RWPE2 (cell line): ENCODE measurements at regions not wholly inside any gene's neighbourhood (a gene's known extent, or its start where the extent isn't known, plus 50 kb on each side); places are given as distances from the start of the nearest gene placed in this dataset.

ENCODE experiments used
- ATAC-seq: fragments of 200-7000 bp; cut with Tn5 transposase; 3 replicates; pipeline ENCODE4 v1.9.1; 2021; ENCODE audit warnings: low read depth
- DNase-seq: peaks from one replicate; pipeline ENCODE4 v3.0.0-alpha.2; 2020; ENCODE audit warnings: low spot score
- H3K27ac ChIP-seq: fragments of 450-650 bp; 2 replicates; pipeline ENCODE4 v1.5.1; 2017; ENCODE audit warnings: mild to moderate bottlenecking; ENCODE audit not compliant: poor library complexity, severe bottlenecking
- H3K27me3 ChIP-seq: fragments of 250-450 bp; sonication (Bioruptor Pico); 2 replicates; pipeline ENCODE4 v1.5.1; 2021; ENCODE audit warnings: mild to moderate bottlenecking, moderate library complexity; ENCODE audit not compliant: insufficient read depth, poor library complexity, severe bottlenecking
- H3K36me3 ChIP-seq: fragments of 250-450 bp; sonication (Bioruptor Pico); 2 replicates; pipeline ENCODE4 v1.5.1; 2020; ENCODE audit warnings: low read depth, mild to moderate bottlenecking, moderate library complexity
- H3K4me1 ChIP-seq: fragments of 250-450 bp; sonication (Bioruptor Pico); 2 replicates; pipeline ENCODE4 v1.5.1; 2021; ENCODE audit warnings: mild to moderate bottlenecking, moderate library complexity; ENCODE audit not compliant: insufficient read depth, poor library complexity, severe bottlenecking
- H3K4me3 ChIP-seq: fragments of 250-450 bp; sonication (Bioruptor Pico); 2 replicates; pipeline ENCODE4 v1.5.1; 2021; ENCODE audit warnings: mild to moderate bottlenecking, moderate library complexity; ENCODE audit not compliant: severe bottlenecking
- H3K9me3 ChIP-seq: fragments of 250-450 bp; sonication (Bioruptor Pico); 2 replicates; pipeline ENCODE4 v1.5.1; 2021; ENCODE audit warnings: mild to moderate bottlenecking, moderate library complexity; ENCODE audit not compliant: severe bottlenecking
- TF ChIP-seq, protein P1 (sequence below): fragments of 450-650 bp; IDR thresholded peaks from one replicate; pipeline ENCODE4 v1.5.1; 2017; ENCODE audit warnings: mild to moderate bottlenecking, moderate library complexity; ENCODE audit not compliant: poor library complexity, severe bottlenecking

DNA sequence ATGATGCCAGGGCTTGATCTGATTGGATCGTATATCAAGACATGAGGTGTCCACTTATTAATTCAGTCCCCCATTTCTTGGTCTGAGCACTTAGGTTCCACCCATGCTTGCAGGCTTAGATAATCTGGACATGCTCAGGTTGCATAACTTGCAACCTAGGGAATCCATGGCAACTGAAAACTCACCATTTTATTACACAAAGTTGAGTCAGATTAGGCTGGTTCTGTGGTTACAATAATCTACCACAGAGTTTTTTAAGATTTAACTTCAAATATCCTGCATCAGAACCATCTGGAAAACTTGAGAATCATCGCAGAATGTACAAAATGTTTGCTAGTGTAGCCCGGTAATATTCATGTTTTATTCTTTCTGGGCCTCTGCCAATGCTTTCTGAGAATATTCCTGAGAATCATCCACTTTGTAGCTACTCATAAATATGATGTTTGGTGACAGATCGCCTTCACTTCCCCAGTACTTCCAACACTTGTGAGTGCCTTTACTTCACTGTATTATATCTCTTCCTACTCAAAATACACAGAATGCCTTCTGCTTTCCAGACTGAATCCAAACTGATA, 707.2 kb upstream of the ADAMTS5 start:
- Histone ChIP-seq H3K36me3 (no peaks in the 10 kb centered on the region), H3K9me3 (no peaks in the 10 kb centered on the region), H3K27me3 (no peaks in the 10 kb centered on the region), H3K4me1 (no peaks in the 10 kb centered on the region), H3K27ac (no peak overlapping the region), H3K4me3 (no peak overlapping the region)
- DNase-seq = no peak
- ATAC-seq = peak; percentile 35; the same call in 1 of the 3 replicates
- TF ChIP-seq, protein P1, sequence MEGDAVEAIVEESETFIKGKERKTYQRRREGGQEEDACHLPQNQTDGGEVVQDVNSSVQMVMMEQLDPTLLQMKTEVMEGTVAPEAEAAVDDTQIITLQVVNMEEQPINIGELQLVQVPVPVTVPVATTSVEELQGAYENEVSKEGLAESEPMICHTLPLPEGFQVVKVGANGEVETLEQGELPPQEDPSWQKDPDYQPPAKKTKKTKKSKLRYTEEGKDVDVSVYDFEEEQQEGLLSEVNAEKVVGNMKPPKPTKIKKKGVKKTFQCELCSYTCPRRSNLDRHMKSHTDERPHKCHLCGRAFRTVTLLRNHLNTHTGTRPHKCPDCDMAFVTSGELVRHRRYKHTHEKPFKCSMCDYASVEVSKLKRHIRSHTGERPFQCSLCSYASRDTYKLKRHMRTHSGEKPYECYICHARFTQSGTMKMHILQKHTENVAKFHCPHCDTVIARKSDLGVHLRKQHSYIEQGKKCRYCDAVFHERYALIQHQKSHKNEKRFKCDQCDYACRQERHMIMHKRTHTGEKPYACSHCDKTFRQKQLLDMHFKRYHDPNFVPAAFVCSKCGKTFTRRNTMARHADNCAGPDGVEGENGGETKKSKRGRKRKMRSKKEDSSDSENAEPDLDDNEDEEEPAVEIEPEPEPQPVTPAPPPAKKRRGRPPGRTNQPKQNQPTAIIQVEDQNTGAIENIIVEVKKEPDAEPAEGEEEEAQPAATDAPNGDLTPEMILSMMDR = no peak

DNA sequence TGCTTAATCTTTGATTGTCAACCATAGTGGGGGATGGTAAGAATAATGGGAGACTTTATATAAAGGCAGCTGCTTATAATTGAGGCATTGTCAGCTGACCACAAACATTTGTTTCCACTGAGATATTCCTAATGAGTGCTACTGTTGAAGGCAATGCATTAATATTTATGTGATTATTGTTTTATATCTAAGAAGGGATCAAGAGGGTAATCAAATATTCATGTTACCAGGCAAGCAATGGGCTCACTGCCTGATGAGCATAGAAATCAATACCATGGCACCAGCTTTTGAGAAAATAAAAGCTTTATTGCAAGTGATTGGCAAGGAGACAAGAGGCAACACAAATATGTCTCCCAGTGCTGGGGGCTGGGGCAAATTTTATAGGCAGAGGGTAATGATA, 706.7 kb upstream of the ADAMTS5 start:
- TF ChIP-seq, protein P1 = no peak
- Histone ChIP-seq H3K9me3 (no peaks in the 10 kb centered on the region), H3K27me3 (no peaks in the 10 kb centered on the region), H3K4me1 (no peaks in the 10 kb centered on the region), H3K36me3 (no peaks in the 10 kb centered on the region), H3K27ac (no peak overlapping the region), H3K4me3 (no peak overlapping the region)
- DNase-seq (no peak), ATAC-seq (no peak)

DNA sequence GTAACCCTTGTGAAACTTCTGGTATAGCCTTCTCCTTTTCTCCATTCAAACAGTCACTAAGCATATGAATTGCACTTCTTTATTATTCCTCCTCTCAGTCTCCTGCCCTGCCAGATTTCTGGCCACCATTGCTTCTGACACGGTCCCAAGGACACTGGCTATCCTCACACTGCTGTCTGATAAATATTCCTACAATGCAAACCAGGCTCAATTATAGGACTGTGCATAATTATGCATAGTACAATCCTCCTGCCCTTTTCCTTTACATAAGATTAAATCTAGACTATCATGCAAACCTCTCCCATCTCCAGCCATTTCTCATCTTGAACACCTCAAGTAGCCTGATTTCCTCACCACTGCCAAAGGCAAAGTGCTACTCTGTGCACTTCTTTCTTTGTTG, 704.3 kb upstream of the ADAMTS5 start:
- Histone ChIP-seq H3K27me3 (no peaks in the 10 kb centered on the region), H3K36me3 (no peaks in the 10 kb centered on the region), H3K4me3 (no peak overlapping the region), H3K27ac (no peak overlapping the region), H3K4me1 (no peaks in the 10 kb centered on the region), H3K9me3 (no peaks in the 10 kb centered on the region)
- TF ChIP-seq, protein P1 = no peak
- DNase-seq = no peak
- ATAC-seq = no peak

DNA sequence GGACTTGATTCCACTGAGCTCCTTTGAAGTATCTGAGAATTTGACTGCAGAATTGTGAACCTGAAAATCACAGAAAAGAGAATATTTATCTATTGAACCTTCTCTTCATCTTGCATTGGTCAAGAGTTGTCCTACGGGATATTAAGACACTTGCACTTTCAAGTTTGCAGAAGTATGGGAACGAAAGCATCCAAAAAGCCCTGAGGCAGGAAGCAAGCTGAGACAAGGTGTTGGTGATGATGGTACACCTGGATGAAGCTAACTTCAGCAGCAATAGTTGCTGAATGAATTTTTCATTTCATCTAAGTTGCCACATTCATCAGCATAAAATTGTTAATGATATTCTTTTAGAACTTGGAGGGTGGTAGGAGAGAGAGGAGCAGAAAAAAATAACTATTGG, 686.6 kb upstream of the ADAMTS5 start:
- Histone ChIP-seq H3K36me3 (no peaks in the 10 kb centered on the region), H3K9me3 (no peaks in the 10 kb centered on the region), H3K4me3 (no peak overlapping the region), H3K4me1 (peaks cover 13% of the 10 kb centered on the region), H3K27ac (no peak overlapping the region), H3K27me3 (no peaks in the 10 kb centered on the region)
- no peak for DNase-seq
- ATAC-seq = no peak
- TF ChIP-seq, protein P1 = no peak

DNA sequence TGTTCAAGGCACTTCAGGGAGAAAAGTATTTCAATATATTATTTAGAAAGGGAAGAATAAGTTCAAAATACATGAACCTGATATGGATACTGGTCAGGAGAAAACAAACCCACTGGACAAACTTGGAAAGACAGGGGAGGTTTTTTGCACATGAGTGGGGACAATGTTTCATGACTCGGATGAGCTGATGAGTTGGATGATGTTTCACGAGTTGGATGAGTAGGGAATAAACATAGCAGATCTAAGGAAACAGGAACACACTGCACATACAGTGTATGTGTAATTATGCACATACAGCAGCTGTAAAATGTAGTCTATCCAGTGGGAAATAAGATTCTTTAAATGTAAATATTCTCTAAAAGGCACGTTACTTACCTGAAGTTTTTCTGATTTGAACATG, 682.9 kb upstream of the ADAMTS5 start:
- H3K9me3 ChIP-seq = no peaks in the 10 kb centered on the region
- no peak for ATAC-seq
- no peak overlapping the region for H3K4me3 ChIP-seq
- no peaks in the 10 kb centered on the region for H3K27me3 ChIP-seq
- DNase-seq = no peak
- peak overlapping the region; percentile 68 for H3K27ac ChIP-seq
- TF ChIP-seq, protein P1 = no peak
- H3K4me1 ChIP-seq = peaks cover 34% of the 10 kb centered on the region
- H3K36me3 ChIP-seq = no peaks in the 10 kb centered on the region
